Keratinocyte (primary cell): ENCODE measurements at regions not wholly inside any gene's neighbourhood (a gene's known extent, or its start where the extent isn't known, plus 50 kb on each side); places are given as distances from the start of the nearest gene placed in this dataset.
"Not testable (repeated sequence)": the region's sequence is repeated elsewhere in the genome, so short reads cannot be mapped to it uniquely, and the experiment has no call there.

ENCODE experiments used
- EZH2 ChIP-seq: IDR thresholded peaks from one replicate; pipeline ENCODE4 v1.6.1; 2012; ENCODE audit warnings: inconsistent platforms, mild to moderate bottlenecking, low read length, moderate library complexity
- TF ChIP-seq, protein P1 (sequence below), 3 experiments: IDR thresholded peaks in 1 of 3; conservative IDR thresholded peaks in 1 of 3; optimal IDR thresholded peaks in 1 of 3; 2 replicates in 2 of 3; 3 replicates in 1 of 3; pipeline versions ENCODE3 to v1.5.1; 2011; ENCODE audit warnings: low read length in 3 of 3, mild to moderate bottlenecking in 3 of 3, moderate library complexity in 2 of 3, control low read depth in 1 of 3, inconsistent platforms in 1 of 3; ENCODE audit not compliant: insufficient read depth in 2 of 3; ENCODE audit errors: extremely low read depth in 1 of 3

GRCh38 chr1:173327987-173328386 lies 120.9 kb upstream of the TNFSF4 start:
- not testable (repeated sequence) for TF ChIP-seq EZH2
- TF ChIP-seq, protein P1, sequence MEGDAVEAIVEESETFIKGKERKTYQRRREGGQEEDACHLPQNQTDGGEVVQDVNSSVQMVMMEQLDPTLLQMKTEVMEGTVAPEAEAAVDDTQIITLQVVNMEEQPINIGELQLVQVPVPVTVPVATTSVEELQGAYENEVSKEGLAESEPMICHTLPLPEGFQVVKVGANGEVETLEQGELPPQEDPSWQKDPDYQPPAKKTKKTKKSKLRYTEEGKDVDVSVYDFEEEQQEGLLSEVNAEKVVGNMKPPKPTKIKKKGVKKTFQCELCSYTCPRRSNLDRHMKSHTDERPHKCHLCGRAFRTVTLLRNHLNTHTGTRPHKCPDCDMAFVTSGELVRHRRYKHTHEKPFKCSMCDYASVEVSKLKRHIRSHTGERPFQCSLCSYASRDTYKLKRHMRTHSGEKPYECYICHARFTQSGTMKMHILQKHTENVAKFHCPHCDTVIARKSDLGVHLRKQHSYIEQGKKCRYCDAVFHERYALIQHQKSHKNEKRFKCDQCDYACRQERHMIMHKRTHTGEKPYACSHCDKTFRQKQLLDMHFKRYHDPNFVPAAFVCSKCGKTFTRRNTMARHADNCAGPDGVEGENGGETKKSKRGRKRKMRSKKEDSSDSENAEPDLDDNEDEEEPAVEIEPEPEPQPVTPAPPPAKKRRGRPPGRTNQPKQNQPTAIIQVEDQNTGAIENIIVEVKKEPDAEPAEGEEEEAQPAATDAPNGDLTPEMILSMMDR (optimal IDR thresholded peaks at IDR 0.05 in 1 of 3, IDR thresholded peaks at IDR 0.05 in 1 of 3, conservative IDR thresholded peaks at IDR 0.05 in 1 of 3; ENCODE audit: extremely low read depth in 1 of 3, insufficient read depth in 2 of 3, low read length in 3 of 3): not testable (repeated sequence)
